OCI-LY3 (cell line): ENCODE measurements at regions not wholly inside any gene's neighbourhood (a gene's known extent, or its start where the extent isn't known, plus 50 kb on each side); places are given as distances from the start of the nearest gene placed in this dataset.

Experiments
- H2AFZ ChIP-seq: fragments of 200-600, 300-600 bp; shearing (Covaris generic); 2 replicates; pipeline ENCODE4 v1.6.0; 2014; ENCODE audit warnings: antibody characterized with exemption, low read depth, low read length
- H3K27ac ChIP-seq: fragments of 200-600, 300-600 bp; sonication (generic); 2 replicates; pipeline ENCODE4 v1.5.1; 2014; ENCODE audit warnings: mild to moderate bottlenecking, low read length, moderate library complexity, mixed read lengths
- H3K27me3 ChIP-seq: fragments of 200-600, 300-600 bp; sonication (generic); 2 replicates; pipeline ENCODE4 v1.6.1; 2014; ENCODE audit warnings: low read depth, low read length, mixed read lengths
- H3K36me3 ChIP-seq: fragments of 200-600, 300-600 bp; sonication (generic); replicated peaks from 2 replicates; pipeline ENCODE3; 2014; ENCODE audit warnings: low read depth, low read length, mixed read lengths
- H3K4me1 ChIP-seq: fragments of 300-600, 200-600 bp; sonication (generic); 2 replicates; pipeline ENCODE4 v1.6.1; 2014; ENCODE audit warnings: low read length, mixed read lengths
- H3K4me2 ChIP-seq: fragments of 200-600, 300-600 bp; sonication (generic); 2 replicates; pipeline ENCODE4 v1.6.1; 2014; ENCODE audit warnings: low read length, mixed read lengths
- H3K4me3 ChIP-seq: fragments of 300-600, 200-600 bp; sonication (generic); 2 replicates; pipeline ENCODE4 v1.5.1; 2014; ENCODE audit warnings: antibody characterized with exemption, mild to moderate bottlenecking, low read length, moderate library complexity
- H3K79me2 ChIP-seq: fragments of 300-600, 200-600 bp; shearing (Covaris generic); 2 replicates; pipeline ENCODE4 v1.6.1; 2014; ENCODE audit warnings: mild to moderate bottlenecking, low read length, mixed read lengths
- H3K9ac ChIP-seq: fragments of 300-600, 200-600 bp; shearing (Covaris generic); 2 replicates; pipeline ENCODE4 v1.6.0; 2014; ENCODE audit warnings: mild to moderate bottlenecking, low read length, moderate library complexity
- H3K9me3 ChIP-seq: fragments of 200-600, 300-600 bp; shearing (Covaris generic); 2 replicates; pipeline ENCODE4 v1.6.1; 2014; ENCODE audit warnings: low read length, mixed read lengths; ENCODE audit not compliant: insufficient read depth
- H4K20me1 ChIP-seq: fragments of 200-600, 300-600 bp; sonication (generic); 2 replicates; pipeline ENCODE4 v1.6.1; 2016; ENCODE audit warnings: low read length, mixed read lengths; ENCODE audit not compliant: insufficient read depth
- CTCF ChIP-seq: fragments of 200-600, 300-600 bp; sonication (generic); IDR thresholded peaks from 2 replicates; pipeline ENCODE4 v1.5.1; 2014; ENCODE audit warnings: antibody characterized with exemption, low read length, low read depth
- EZH2phosphoT487 ChIP-seq: fragments of 200-600 bp; shearing (Covaris generic); IDR thresholded peaks from 2 replicates; pipeline ENCODE4 v1.6.1; 2018; ENCODE audit warnings: antibody characterized with exemption, mixed run types, low read depth

DNA sequence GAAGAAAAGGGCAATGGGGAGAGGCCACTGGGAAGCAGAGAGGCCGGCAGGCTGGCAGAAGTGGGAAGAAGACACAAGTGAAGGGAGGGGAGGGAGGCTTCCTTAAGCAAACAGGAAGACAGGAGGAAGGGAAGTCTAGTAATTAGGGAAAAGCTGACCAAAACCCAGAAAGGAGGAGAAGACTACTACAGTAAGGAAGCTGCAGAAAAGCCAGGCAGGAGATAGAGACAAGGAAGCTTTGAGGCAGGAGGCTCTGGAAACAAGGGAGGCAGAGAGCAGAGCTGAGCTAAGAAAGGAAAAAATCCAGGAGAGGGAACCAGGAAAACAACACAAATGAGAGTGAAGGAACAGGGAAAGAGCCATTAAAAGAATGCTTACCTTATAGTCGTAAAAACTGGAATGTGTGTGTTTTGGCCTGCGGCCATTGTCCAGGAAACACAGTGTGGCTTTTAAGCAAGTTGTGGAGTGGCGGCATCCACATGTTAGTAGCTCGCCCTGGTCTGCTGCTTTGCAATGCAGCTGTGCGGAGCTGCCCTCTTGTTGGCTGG, 317.1 kb upstream of the CLINT1 start:
- Histone ChIP-seq H3K4me3 (no peak overlapping the region), H3K79me2 (no peaks in the 10 kb centered on the region), H2AFZ (no peak overlapping the region), H3K27me3 (no peaks in the 10 kb centered on the region), H3K4me2 (no peak overlapping the region), H4K20me1 (no peaks in the 10 kb centered on the region), H3K27ac (no peak overlapping the region), H3K4me1 (peaks cover 16% of the 10 kb centered on the region), H3K9ac (no peak overlapping the region), H3K9me3 (no peaks in the 10 kb centered on the region), H3K36me3 (no peaks in the 10 kb centered on the region)
- no peak for TF ChIP-seq EZH2phosphoT487
- TF ChIP-seq CTCF = no peak

- TF ChIP-seq EZH2phosphoT487 (no peak), CTCF (peak; percentile 79)
- no peaks in the 10 kb centered on the region for H3K9me3 ChIP-seq
- no peaks in the 10 kb centered on the region for H3K27me3 ChIP-seq
- H3K4me1 ChIP-seq = peaks cover 24% of the 10 kb centered on the region
- H3K79me2 ChIP-seq = no peaks in the 10 kb centered on the region
- H3K9ac ChIP-seq = no peak overlapping the region
- peak overlapping the region; percentile 31 for H3K4me2 ChIP-seq
- H4K20me1 ChIP-seq = no peaks in the 10 kb centered on the region
- no peak overlapping the region for H3K4me3 ChIP-seq
- H3K27ac ChIP-seq = no peak overlapping the region
- H2AFZ ChIP-seq = peak overlapping the region; percentile 39; the same call in 1 of the 2 replicates
- no peaks in the 10 kb centered on the region for H3K36me3 ChIP-seq
Measured at GRCh38 chr5:158174918-158175851, 316.2 kb upstream of the CLINT1 start.

DNA sequence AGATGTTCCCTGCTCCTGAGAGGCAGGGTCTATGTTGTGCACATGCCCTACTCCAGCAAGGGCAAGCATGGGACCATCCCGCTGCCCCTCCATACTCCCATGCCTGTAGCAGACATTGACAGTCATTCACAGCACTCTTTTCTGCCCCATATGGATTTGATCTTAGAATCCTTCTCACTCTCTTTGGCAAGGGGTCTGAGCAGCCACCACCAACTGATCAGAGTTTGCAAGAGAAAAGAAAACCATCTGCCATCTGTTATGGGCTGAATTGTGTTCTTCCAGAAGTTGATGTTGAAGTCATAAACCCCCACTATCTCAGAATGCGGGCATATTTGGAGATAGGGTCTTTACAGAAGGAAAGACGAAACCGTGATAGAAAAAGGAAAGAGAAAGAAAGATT, 315.1 kb upstream of the CLINT1 start:
- TF ChIP-seq CTCF (no peak), EZH2phosphoT487 (no peak)
- no peaks in the 10 kb centered on the region for H3K79me2 ChIP-seq
- H3K27ac ChIP-seq = no peak overlapping the region
- no peaks in the 10 kb centered on the region for H3K36me3 ChIP-seq
- H3K9ac ChIP-seq = no peak overlapping the region
- H3K4me3 ChIP-seq = no peak overlapping the region
- H4K20me1 ChIP-seq = no peaks in the 10 kb centered on the region
- H3K4me2 ChIP-seq = no peak overlapping the region
- peaks cover 28% of the 10 kb centered on the region for H3K4me1 ChIP-seq
- no peak overlapping the region for H2AFZ ChIP-seq
- no peaks in the 10 kb centered on the region for H3K27me3 ChIP-seq
- no peaks in the 10 kb centered on the region for H3K9me3 ChIP-seq

GRCh38 chr5:158172005-158172404, 313.1 kb upstream of the CLINT1 start:
- Histone ChIP-seq H3K4me1 (peaks cover 33% of the 10 kb centered on the region), H2AFZ (no peak overlapping the region), H3K9ac (no peak overlapping the region), H3K27ac (no peak overlapping the region), H3K27me3 (no peaks in the 10 kb centered on the region), H3K9me3 (no peaks in the 10 kb centered on the region), H3K36me3 (no peaks in the 10 kb centered on the region), H3K79me2 (no peaks in the 10 kb centered on the region), H3K4me2 (no peak overlapping the region), H4K20me1 (no peaks in the 10 kb centered on the region), H3K4me3 (no peak overlapping the region)
- no peak for TF ChIP-seq EZH2phosphoT487
- no peak for TF ChIP-seq CTCF
